Kidney (tissue), 13 donors: ENCODE measurements at regions not wholly inside any gene's neighbourhood (a gene's known extent, or its start where the extent isn't known, plus 50 kb on each side); places are given as distances from the start of the nearest gene placed in this dataset.

Experiments
- DNase-seq, 5 donors: peaks; one replicate each; pipeline ENCODE4 v3.0.0-alpha.2; 2013 to 2020
- FAIRE-seq: peaks from 2 replicates; lab custom pipeline; 2012; peaks lifted over from hg19 to GRCh38; lab: Jason Lieb, UNC
- H3K27ac ChIP-seq, 2 donors: one replicate each; pipeline ENCODE4 v1.7.0; 2013; ENCODE audit warnings: low read depth in 2 of 2, low read length in 2 of 2, inconsistent platforms in 1 of 2
- H3K27me3 ChIP-seq: one replicate; pipeline ENCODE4 v1.7.1; 2013; ENCODE audit warnings: low read length, inconsistent platforms; ENCODE audit not compliant: control insufficient read depth, insufficient read depth
- H3K36me3 ChIP-seq, 3 donors: one replicate each; pipeline versions ENCODE4 v1.7.0 to v1.7.1; 2013; ENCODE audit warnings: low read length in 3 of 3, control low read depth in 1 of 3, inconsistent platforms in 1 of 3; ENCODE audit not compliant: insufficient read depth in 3 of 3, control insufficient read depth in 2 of 3
- H3K4me1 ChIP-seq, 3 donors: one replicate each; pipeline versions ENCODE4 v1.7.0 to v1.7.1; 2013; ENCODE audit warnings: low read length in 3 of 3, inconsistent platforms in 1 of 3, low read depth in 1 of 3; ENCODE audit not compliant: control insufficient read depth in 2 of 3, insufficient read depth in 2 of 3
- H3K4me3 ChIP-seq, 3 donors: one replicate each; pipeline versions ENCODE4 v1.7.0 to v1.8.1; 2013; ENCODE audit warnings: low read length in 3 of 3, control low read depth in 1 of 3, inconsistent platforms in 1 of 3
- H3K9ac ChIP-seq, 3 donors: one replicate each; pipeline versions ENCODE4 v1.7.0 to v1.7.1; 2013; ENCODE audit warnings: low read length in 3 of 3, control low read depth in 1 of 3, inconsistent platforms in 1 of 3
- H3K9me3 ChIP-seq, 3 donors: one replicate each; pipeline versions ENCODE4 v1.7.0 to v1.7.1; 2013; ENCODE audit warnings: low read length in 3 of 3, control low read depth in 1 of 3, inconsistent platforms in 1 of 3; ENCODE audit not compliant: control insufficient read depth in 2 of 3, insufficient read depth in 1 of 3
- intact Hi-C: fragments of 100-400 bp; cut with DNase I; formaldehyde crosslinking; loops from one replicate; pipeline ENCODE4 v1.11.1; 2022
- TF ChIP-seq, protein P1 (sequence below): IDR thresholded peaks from 3 replicates; pipeline ENCODE4 v1.5.1; 2012; ENCODE audit warnings: mild to moderate bottlenecking, moderate library complexity, borderline replicate concordance; ENCODE audit not compliant: insufficient read depth; ENCODE audit errors: extremely low read depth
- donor health status: control.
- donor health status: control.
- donor health status: control.
- donor health status: control.
- donor health status: control.
- donor health status: DM: yes; HTN: yes; CAD: no.
- donor health status: Normal renal cell carcinoma (clear cell type).

DNA sequence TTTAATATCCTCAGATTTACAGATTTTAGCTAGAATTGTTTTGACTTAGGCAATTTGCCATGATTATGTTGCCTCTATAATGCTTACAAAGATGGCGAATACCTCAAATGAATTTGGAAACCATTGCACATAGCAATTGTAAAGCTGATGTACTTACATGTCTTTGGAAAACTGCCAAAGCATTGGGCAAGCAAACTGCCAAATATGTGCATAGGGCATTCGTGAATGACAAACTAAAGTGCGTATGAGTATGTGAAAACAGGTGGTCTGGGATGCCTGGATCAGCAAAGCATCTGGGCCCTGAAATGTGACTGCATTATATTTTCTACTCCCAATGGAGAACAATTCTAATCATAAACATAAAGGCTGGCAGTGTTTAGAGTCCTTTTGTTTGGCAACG lies 445.3 kb upstream of the ROBO1 start:
- Histone ChIP-seq H3K27me3 (no peaks in the 10 kb centered on the region), H3K27ac (no peak overlapping the region), H3K4me1 (no peaks in the 10 kb centered on the region), H3K36me3 (no peaks in the 10 kb centered on the region), H3K9me3 (no peaks in the 10 kb centered on the region), H3K9ac (no peak overlapping the region), H3K4me3 (no peak overlapping the region)
- TF ChIP-seq, protein P1, sequence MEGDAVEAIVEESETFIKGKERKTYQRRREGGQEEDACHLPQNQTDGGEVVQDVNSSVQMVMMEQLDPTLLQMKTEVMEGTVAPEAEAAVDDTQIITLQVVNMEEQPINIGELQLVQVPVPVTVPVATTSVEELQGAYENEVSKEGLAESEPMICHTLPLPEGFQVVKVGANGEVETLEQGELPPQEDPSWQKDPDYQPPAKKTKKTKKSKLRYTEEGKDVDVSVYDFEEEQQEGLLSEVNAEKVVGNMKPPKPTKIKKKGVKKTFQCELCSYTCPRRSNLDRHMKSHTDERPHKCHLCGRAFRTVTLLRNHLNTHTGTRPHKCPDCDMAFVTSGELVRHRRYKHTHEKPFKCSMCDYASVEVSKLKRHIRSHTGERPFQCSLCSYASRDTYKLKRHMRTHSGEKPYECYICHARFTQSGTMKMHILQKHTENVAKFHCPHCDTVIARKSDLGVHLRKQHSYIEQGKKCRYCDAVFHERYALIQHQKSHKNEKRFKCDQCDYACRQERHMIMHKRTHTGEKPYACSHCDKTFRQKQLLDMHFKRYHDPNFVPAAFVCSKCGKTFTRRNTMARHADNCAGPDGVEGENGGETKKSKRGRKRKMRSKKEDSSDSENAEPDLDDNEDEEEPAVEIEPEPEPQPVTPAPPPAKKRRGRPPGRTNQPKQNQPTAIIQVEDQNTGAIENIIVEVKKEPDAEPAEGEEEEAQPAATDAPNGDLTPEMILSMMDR: no peak
- no peak for FAIRE-seq
- intact Hi-C loops: no loop called here
- DNase-seq: no peak

DNA sequence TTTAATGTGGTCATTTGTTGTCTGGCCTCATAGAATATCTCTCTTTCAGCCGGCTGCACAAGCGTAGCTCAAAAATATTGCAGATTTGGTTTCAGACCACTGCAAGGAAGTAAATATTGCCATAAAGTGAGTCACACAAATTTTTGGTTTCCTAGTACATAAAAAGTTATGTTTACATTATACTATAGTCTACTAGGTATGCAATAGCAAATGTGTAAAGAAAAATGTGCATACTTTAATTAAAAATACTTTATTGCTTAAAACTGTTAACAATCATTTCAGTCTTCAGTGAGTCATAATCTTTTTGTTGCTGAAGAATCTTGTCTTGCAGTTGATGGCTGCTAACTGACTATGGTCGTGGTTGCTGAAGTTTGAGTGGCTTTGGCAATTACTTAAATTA lies 425.1 kb upstream of the ROBO1 start:
- TF ChIP-seq, protein P1: no peak
- DNase-seq: no peak
- no peaks in the 10 kb centered on the region for H3K27me3 ChIP-seq
- intact Hi-C loops: no loop called here
- H3K9me3 ChIP-seq: no peaks in the 10 kb centered on the region
- no peak for FAIRE-seq
- no peak overlapping the region for H3K27ac ChIP-seq
- H3K4me3 ChIP-seq: no peak overlapping the region
- H3K36me3 ChIP-seq: no peaks in the 10 kb centered on the region
- no peak overlapping the region for H3K9ac ChIP-seq
- H3K4me1 ChIP-seq: no peaks in the 10 kb centered on the region

DNA sequence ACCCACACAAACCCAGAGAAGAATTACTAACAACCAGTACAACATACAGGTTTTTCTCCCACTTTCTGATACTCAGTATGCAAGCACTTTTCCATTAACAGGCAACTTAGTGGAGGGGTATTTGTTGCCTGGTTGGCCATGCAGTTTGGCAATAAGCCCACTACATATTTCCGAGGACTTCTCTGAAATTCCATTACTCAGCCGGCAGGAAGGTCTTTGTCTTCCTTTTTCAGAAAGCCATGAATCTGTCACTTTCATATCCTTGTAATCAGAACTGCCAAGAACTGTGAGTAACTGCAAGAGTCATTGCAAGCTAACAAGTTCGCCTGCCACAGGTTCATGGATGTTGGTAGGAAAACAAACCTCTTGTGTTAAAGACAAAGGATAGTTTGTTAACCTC lies 422.3 kb upstream of the ROBO1 start:
- Histone ChIP-seq H3K36me3 (no peaks in the 10 kb centered on the region), H3K4me1 (no peaks in the 10 kb centered on the region), H3K9me3 (no peaks in the 10 kb centered on the region), H3K27me3 (no peaks in the 10 kb centered on the region), H3K9ac (no peak overlapping the region), H3K27ac (no peak overlapping the region), H3K4me3 (no peak overlapping the region)
- peak in 3 of 5 donors; percentile 33 to 60 (median 53) for DNase-seq
- no peak for FAIRE-seq
- intact Hi-C loops: no loop called here
- TF ChIP-seq, protein P1: no peak

DNA sequence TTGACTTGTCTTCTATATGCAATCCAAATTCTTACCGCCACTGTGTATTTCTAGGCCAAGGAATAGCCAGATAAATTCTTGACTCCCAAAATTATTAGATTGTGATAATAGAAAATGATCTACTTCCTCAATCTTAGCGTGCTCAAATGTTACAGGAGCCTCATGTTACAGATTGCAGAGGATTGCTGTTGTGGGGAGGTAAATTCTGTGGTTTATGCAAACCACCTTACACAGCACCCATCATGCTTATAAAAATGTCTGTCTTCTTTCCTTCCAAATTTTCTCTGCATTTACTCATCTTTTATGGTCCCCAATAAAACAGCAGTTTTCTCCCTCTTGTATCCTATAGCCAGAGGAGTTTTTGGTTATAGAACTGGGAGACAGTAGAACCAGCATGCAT lies 420.2 kb upstream of the ROBO1 start:
- H3K36me3 ChIP-seq: no peaks in the 10 kb centered on the region
- H3K27me3 ChIP-seq: no peaks in the 10 kb centered on the region
- H3K9ac ChIP-seq: no peak overlapping the region
- TF ChIP-seq, protein P1: no peak
- H3K4me3 ChIP-seq: no peak overlapping the region
- H3K27ac ChIP-seq: no peak overlapping the region
- intact Hi-C loops: no loop called here
- no peaks in the 10 kb centered on the region for H3K4me1 ChIP-seq
- H3K9me3 ChIP-seq: no peaks in the 10 kb centered on the region
- DNase-seq (no peak), FAIRE-seq (no peak)
